ENCODE measurements at regions not wholly inside any gene's neighbourhood (a gene's known extent, or its start where the extent isn't known, plus 50 kb on each side); places are given as distances from the start of the nearest gene placed in this dataset.

- CTCF ChIA-PET, result no interaction called here
- no peaks in the 10 kb centered on the region for H3K27me3 ChIP-seq (ENCODE audit: control insufficient read depth, insufficient read depth, low read length)
- H3K27ac ChIP-seq (ENCODE audit: low read depth, low read length), result no peak overlapping the region
- DNase-seq (ENCODE audit: low read depth, low spot score), result no peak
- TF ChIP-seq, protein P1, sequence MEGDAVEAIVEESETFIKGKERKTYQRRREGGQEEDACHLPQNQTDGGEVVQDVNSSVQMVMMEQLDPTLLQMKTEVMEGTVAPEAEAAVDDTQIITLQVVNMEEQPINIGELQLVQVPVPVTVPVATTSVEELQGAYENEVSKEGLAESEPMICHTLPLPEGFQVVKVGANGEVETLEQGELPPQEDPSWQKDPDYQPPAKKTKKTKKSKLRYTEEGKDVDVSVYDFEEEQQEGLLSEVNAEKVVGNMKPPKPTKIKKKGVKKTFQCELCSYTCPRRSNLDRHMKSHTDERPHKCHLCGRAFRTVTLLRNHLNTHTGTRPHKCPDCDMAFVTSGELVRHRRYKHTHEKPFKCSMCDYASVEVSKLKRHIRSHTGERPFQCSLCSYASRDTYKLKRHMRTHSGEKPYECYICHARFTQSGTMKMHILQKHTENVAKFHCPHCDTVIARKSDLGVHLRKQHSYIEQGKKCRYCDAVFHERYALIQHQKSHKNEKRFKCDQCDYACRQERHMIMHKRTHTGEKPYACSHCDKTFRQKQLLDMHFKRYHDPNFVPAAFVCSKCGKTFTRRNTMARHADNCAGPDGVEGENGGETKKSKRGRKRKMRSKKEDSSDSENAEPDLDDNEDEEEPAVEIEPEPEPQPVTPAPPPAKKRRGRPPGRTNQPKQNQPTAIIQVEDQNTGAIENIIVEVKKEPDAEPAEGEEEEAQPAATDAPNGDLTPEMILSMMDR (IDR thresholded peaks at IDR 0.05; ENCODE audit: low read depth, low read length), result peak; percentile 48
- no peaks in the 10 kb centered on the region for H3K9me3 ChIP-seq (ENCODE audit: control insufficient read depth, insufficient read depth, low read length)
- POLR2A ChIA-PET, result no interaction called here
- no peak overlapping the region for H3K4me3 ChIP-seq (ENCODE audit: low read depth, low read length)
These were observed 1263.1 kb downstream of the PCDH9 start for GRCh38 chr13:65966991-65967451.

- H3K27ac ChIP-seq (ENCODE audit: low read depth, low read length), result no peak overlapping the region
- DNase-seq (ENCODE audit: low read depth, low spot score), result no peak
- TF ChIP-seq, protein P1 (IDR thresholded peaks at IDR 0.05; ENCODE audit: low read depth, low read length), result no peak
- H3K9me3 ChIP-seq (ENCODE audit: control insufficient read depth, insufficient read depth, low read length), result no peaks in the 10 kb centered on the region
- no peaks in the 10 kb centered on the region for H3K27me3 ChIP-seq (ENCODE audit: control insufficient read depth, insufficient read depth, low read length)
- ChIA-PET POLR2A (no interaction called here), CTCF (no interaction called here)
- H3K4me3 ChIP-seq (ENCODE audit: low read depth, low read length), result no peak overlapping the region
These were observed 1264.6 kb downstream of the PCDH9 start for GRCh38 chr13:65965501-65965900.

DNA sequence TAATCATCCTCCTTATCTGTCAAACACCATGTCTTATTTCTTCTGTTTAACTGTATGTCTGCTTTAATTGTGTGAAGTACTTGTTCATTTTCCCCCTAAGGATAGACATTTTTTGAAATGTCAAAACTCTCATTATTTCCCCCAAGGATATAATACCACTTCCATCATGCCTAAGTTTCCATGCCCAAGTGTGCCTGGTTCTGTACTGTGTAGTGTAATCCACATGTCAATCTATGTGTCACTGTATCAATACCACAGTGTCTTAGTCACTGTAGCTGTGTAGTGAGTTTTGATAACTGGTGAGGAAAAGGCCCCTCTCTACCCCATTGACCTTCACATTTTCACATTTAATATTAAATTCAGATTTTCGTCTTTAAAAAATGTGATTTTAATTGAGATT lies 1265.5 kb downstream of the PCDH9 start:
- H3K9me3 ChIP-seq (ENCODE audit: control insufficient read depth, insufficient read depth, low read length), result no peaks in the 10 kb centered on the region
- no peak overlapping the region for H3K4me3 ChIP-seq (ENCODE audit: low read depth, low read length)
- H3K27me3 ChIP-seq (ENCODE audit: control insufficient read depth, insufficient read depth, low read length), result no peaks in the 10 kb centered on the region
- POLR2A ChIA-PET, result no interaction called here
- TF ChIP-seq, protein P1 (IDR thresholded peaks at IDR 0.05; ENCODE audit: low read depth, low read length), result no peak
- no peak for DNase-seq (ENCODE audit: low read depth, low spot score)
- no peak overlapping the region for H3K27ac ChIP-seq (ENCODE audit: low read depth, low read length)
- CTCF ChIA-PET, result no interaction called here

DNA sequence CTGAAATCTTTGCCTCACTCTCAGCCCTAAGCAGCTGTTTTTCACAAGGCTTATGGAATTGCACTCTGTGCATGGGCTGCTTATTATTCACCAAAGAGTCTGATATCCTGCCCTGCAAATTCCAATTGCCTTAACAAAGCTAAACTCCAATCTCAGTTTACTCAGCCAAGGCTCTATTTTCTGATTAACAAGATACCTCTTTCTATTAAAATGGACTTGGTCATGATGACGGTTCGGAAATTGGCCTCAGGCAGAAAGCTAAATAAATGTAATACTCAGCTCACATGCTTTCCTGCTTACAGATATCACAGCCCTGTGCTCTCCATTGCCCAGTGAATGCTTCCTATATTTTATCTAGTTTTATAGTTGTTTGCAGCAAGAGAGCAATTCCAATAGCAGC lies 1270.8 kb downstream of the PCDH9 start:
- H3K9me3 ChIP-seq (ENCODE audit: control insufficient read depth, insufficient read depth, low read length), result no peaks in the 10 kb centered on the region
- H3K27ac ChIP-seq (ENCODE audit: low read depth, low read length), result no peak overlapping the region
- TF ChIP-seq, protein P1 (IDR thresholded peaks at IDR 0.05; ENCODE audit: low read depth, low read length), result no peak
- CTCF ChIA-PET, result no interaction called here
- POLR2A ChIA-PET, result no interaction called here
- H3K27me3 ChIP-seq (ENCODE audit: control insufficient read depth, insufficient read depth, low read length), result no peaks in the 10 kb centered on the region
- DNase-seq (ENCODE audit: low read depth, low spot score), result no peak
- H3K4me3 ChIP-seq (ENCODE audit: low read depth, low read length), result no peak overlapping the region

DNA sequence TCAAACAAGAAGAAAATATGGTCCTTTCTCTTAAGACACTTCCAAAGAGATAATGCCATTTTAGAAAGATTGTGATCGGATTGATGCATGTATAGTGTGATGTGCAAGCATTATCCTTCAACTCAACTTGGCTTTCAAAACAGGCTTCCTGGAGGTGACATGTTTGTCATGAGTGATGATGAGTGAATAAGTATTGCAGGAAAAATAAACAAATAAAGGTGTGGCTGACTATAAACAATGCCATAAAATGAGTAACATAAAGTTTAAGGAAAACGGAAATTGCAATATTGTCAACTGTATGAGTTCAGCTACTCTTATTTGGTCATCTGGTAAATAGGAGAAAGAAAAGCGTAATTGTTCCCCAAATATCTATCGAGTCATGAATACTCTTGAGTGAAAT lies 1283.7 kb downstream of the PCDH9 start:
- Histone ChIP-seq H3K9me3 (ENCODE audit: control insufficient read depth, insufficient read depth, low read length) (no peaks in the 10 kb centered on the region), H3K4me3 (ENCODE audit: low read depth, low read length) (no peak overlapping the region), H3K27me3 (ENCODE audit: control insufficient read depth, insufficient read depth, low read length) (no peaks in the 10 kb centered on the region), H3K27ac (ENCODE audit: low read depth, low read length) (no peak overlapping the region)
- POLR2A ChIA-PET, result no interaction called here
- DNase-seq (ENCODE audit: low read depth, low spot score), result no peak
- TF ChIP-seq, protein P1 (IDR thresholded peaks at IDR 0.05; ENCODE audit: low read depth, low read length), result no peak
- CTCF ChIA-PET, result no interaction called here

Data from AG04450 (cell line).